ENCODE measurements at regions not wholly inside any gene's neighbourhood (a gene's known extent, or its start where the extent isn't known, plus 50 kb on each side); places are given as distances from the start of the nearest gene placed in this dataset.

DNA sequence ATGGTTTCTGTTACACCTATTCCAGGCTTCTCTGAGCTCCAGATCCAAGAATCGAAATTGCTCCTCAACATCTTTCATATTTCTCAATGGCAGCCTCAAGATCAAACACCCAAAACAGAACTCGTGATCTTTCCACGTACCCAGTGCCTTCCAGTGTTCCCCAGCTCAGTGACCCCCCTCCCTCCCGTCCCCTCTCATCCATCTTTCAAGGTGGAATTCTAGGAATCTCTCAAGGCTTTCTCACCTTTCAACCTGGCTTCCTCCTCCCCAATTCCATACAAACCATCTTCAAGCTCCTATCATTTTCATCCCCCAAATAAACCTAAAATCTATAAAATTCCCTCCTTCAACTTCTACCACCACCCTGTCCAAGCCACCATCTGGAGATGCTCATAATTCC is 615.3 kb downstream of the BNC2 start:
- no peaks in the 10 kb centered on the region for H3K36me3 ChIP-seq
- H3K9me3 ChIP-seq, result no peaks in the 10 kb centered on the region
- peaks cover 13% of the 10 kb centered on the region for H3K27me3 ChIP-seq
- no peak overlapping the region for H3K27ac ChIP-seq
- TF ChIP-seq, protein P1, sequence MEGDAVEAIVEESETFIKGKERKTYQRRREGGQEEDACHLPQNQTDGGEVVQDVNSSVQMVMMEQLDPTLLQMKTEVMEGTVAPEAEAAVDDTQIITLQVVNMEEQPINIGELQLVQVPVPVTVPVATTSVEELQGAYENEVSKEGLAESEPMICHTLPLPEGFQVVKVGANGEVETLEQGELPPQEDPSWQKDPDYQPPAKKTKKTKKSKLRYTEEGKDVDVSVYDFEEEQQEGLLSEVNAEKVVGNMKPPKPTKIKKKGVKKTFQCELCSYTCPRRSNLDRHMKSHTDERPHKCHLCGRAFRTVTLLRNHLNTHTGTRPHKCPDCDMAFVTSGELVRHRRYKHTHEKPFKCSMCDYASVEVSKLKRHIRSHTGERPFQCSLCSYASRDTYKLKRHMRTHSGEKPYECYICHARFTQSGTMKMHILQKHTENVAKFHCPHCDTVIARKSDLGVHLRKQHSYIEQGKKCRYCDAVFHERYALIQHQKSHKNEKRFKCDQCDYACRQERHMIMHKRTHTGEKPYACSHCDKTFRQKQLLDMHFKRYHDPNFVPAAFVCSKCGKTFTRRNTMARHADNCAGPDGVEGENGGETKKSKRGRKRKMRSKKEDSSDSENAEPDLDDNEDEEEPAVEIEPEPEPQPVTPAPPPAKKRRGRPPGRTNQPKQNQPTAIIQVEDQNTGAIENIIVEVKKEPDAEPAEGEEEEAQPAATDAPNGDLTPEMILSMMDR (IDR thresholded peaks at IDR 0.05), result no peak
- no peak overlapping the region for H3K4me3 ChIP-seq (ENCODE audit: low read depth in 1 of 2, low read length in 1 of 2)
- H3K4me1 ChIP-seq (ENCODE audit: control insufficient read depth in 1 of 2, insufficient read depth in 1 of 2, low read depth in 1 of 2, low read length in 1 of 2), result no peaks in the 10 kb centered on the region

DNA sequence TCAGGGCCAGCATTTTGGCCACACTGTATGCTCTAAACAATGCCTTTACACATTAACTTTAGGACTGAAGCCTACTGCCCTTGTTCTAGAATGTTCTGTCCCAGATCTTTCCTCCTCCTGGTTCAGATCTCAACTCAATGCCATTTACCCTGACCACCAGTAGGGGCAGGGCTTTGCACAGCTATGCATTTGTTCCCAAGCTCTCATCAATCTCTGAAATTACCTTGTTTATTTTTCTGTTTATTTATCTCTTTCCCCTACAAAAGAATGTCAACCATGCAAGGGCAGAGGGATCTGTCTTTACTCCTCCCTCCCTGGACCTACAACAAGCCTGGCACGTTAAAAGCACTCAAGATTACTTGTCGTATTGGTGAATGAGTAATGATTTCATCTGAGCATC is 612.9 kb downstream of the BNC2 start:
- no peaks in the 10 kb centered on the region for H3K9me3 ChIP-seq
- H3K36me3 ChIP-seq, result no peaks in the 10 kb centered on the region
- TF ChIP-seq, protein P1 (IDR thresholded peaks at IDR 0.05), result no peak
- peaks cover 13% of the 10 kb centered on the region for H3K27me3 ChIP-seq
- H3K4me1 ChIP-seq (ENCODE audit: control insufficient read depth in 1 of 2, insufficient read depth in 1 of 2, low read depth in 1 of 2, low read length in 1 of 2), result no peaks in the 10 kb centered on the region
- no peak overlapping the region for H3K4me3 ChIP-seq (ENCODE audit: low read depth in 1 of 2, low read length in 1 of 2)
- H3K27ac ChIP-seq, result no peak overlapping the region

DNA sequence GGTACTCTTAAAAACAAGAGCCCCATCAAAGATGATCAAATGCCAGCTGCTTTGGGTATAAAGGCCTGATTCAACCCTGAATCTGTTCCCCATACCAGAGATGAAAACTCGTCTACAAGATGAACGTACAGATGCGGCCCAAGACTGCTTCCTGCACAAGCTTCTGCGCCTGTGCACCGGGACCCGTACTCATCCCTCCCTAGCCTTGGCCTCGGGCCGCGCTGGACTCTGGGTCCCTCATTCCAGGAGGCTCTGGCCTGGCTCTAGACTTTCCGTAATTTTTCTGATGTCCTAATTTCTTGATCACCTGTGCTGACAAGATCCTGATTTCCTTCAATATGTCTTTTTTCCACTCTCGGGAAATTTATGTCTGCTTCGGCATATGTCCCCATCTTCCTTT is 612.3 kb downstream of the BNC2 start:
- H3K27ac ChIP-seq, result no peak overlapping the region
- no peaks in the 10 kb centered on the region for H3K36me3 ChIP-seq
- no peak overlapping the region for H3K4me3 ChIP-seq (ENCODE audit: low read depth in 1 of 2, low read length in 1 of 2)
- peaks cover 13% of the 10 kb centered on the region for H3K27me3 ChIP-seq
- H3K9me3 ChIP-seq, result no peaks in the 10 kb centered on the region
- no peaks in the 10 kb centered on the region for H3K4me1 ChIP-seq (ENCODE audit: control insufficient read depth in 1 of 2, insufficient read depth in 1 of 2, low read depth in 1 of 2, low read length in 1 of 2)
- TF ChIP-seq, protein P1 (IDR thresholded peaks at IDR 0.05), result no peak

DNA sequence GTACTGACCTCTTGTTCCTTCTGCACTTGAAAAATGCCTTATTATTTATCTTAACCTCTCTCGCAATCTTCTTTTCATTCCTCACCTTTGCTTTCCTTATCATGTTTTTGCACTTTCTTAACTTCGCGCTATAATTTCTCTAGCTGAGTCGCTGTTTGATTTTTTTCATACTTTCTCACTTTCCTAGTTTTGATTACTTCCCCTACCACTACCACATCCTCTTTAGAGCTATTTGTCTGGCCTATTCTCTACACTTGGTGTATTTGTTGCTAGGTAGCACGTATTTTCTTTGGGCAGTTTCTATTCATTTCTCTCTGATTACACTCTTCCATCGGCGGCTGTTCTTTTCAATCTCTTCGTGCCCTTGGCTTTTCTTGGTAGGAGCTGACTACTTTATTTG is 611.8 kb downstream of the BNC2 start:
- H3K27ac ChIP-seq, result no peak overlapping the region
- peaks cover 13% of the 10 kb centered on the region for H3K27me3 ChIP-seq
- TF ChIP-seq, protein P1 (IDR thresholded peaks at IDR 0.05), result no peak
- no peaks in the 10 kb centered on the region for H3K9me3 ChIP-seq
- no peaks in the 10 kb centered on the region for H3K36me3 ChIP-seq
- no peak overlapping the region for H3K4me3 ChIP-seq (ENCODE audit: low read depth in 1 of 2, low read length in 1 of 2)
- H3K4me1 ChIP-seq (ENCODE audit: control insufficient read depth in 1 of 2, insufficient read depth in 1 of 2, low read depth in 1 of 2, low read length in 1 of 2), result no peaks in the 10 kb centered on the region

DNA sequence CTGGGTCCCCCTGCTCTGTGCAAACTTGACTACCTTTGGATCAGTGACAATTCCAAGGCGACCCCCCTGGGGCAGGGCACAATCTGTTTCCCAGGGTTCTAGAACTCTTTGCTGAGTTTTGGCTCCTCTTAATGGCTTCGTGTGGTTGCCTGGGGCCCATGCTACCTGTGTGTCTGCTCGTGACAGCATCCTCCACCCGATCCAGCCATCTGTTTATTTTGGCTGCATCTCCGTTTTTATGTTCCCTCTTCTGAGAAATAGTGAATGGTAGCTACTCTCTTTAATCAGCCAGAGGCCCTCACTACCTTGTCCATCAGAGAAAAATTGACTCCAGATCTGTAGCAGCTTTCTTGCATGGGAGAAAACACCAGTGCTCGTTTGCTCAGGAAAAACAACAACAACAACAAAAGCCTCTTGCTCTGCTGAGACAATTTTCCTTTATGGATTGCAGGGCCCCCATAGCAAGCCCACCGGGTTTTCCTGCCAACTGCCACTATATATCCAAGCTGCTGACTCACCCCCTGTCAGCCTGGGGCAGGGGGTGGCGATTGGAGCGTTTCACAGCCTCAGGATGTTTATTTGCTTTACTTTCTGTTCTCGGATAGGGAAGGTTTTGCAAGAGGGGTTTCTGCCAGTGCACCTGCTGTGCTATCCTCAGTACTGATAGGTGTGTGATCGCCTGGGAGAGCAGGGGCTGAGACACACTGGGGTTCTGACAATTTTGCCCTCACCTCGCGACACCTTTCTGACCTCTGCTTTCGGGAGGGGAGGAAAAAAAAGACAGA is 607.8 kb downstream of the BNC2 start:
- Histone ChIP-seq H3K27me3 (peaks cover 11% of the 10 kb centered on the region), H3K9me3 (no peaks in the 10 kb centered on the region), H3K4me3 (ENCODE audit: low read depth in 1 of 2, low read length in 1 of 2) (no peak overlapping the region), H3K27ac (no peak overlapping the region), H3K36me3 (no peaks in the 10 kb centered on the region), H3K4me1 (ENCODE audit: control insufficient read depth in 1 of 2, insufficient read depth in 1 of 2, low read depth in 1 of 2, low read length in 1 of 2) (no peaks in the 10 kb centered on the region)
- TF ChIP-seq, protein P1 (IDR thresholded peaks at IDR 0.05), result no peak

All from neutrophil (primary cell).